ENCODE measurements at regions not wholly inside any gene's neighbourhood (a gene's known extent, or its start where the extent isn't known, plus 50 kb on each side); places are given as distances from the start of the nearest gene placed in this dataset.

GRCh38 chr3:99365979-99366378 is 272.4 kb upstream of the COL8A1 start:
- H3K4me3 ChIP-seq (ENCODE audit: low read depth, low read length) = no peak overlapping the region
- DNase-seq (ENCODE audit: low read depth) = no peak
- no peaks in the 10 kb centered on the region for H3K36me3 ChIP-seq (ENCODE audit: control insufficient read depth, insufficient read depth, low read length)
- FAIRE-seq = no peak
- TF ChIP-seq, protein P1, sequence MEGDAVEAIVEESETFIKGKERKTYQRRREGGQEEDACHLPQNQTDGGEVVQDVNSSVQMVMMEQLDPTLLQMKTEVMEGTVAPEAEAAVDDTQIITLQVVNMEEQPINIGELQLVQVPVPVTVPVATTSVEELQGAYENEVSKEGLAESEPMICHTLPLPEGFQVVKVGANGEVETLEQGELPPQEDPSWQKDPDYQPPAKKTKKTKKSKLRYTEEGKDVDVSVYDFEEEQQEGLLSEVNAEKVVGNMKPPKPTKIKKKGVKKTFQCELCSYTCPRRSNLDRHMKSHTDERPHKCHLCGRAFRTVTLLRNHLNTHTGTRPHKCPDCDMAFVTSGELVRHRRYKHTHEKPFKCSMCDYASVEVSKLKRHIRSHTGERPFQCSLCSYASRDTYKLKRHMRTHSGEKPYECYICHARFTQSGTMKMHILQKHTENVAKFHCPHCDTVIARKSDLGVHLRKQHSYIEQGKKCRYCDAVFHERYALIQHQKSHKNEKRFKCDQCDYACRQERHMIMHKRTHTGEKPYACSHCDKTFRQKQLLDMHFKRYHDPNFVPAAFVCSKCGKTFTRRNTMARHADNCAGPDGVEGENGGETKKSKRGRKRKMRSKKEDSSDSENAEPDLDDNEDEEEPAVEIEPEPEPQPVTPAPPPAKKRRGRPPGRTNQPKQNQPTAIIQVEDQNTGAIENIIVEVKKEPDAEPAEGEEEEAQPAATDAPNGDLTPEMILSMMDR (IDR thresholded peaks at IDR 0.05; ENCODE audit: insufficient read depth, low read length, severe bottlenecking) = no peak
- H3K27me3 ChIP-seq (ENCODE audit: control insufficient read depth, insufficient read depth, low read length) = peaks cover 2% of the 10 kb centered on the region

DNA sequence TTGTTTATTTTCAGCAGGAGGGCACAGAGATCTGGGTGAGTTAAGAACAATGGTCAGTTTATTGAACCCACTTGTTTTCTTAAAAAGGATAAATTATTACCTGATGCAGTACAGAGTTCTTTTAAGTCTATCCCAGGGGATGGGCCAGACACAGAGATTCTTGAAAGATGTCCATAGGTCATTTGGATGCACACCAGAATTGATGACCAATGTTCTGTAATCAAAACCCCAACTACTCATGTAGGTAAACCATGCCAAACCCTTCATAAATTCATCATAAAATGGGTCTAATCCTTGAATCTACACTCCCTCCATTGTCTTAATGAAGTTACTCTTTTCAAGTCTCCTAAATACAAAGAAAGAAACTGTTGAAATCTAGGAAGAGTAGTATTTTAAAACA is 273.0 kb upstream of the COL8A1 start:
- Histone ChIP-seq H3K4me3 (ENCODE audit: low read depth, low read length) (no peak overlapping the region), H3K36me3 (ENCODE audit: control insufficient read depth, insufficient read depth, low read length) (no peaks in the 10 kb centered on the region), H3K27me3 (ENCODE audit: control insufficient read depth, insufficient read depth, low read length) (peaks cover 2% of the 10 kb centered on the region)
- no peak for DNase-seq (ENCODE audit: low read depth)
- TF ChIP-seq, protein P1 (IDR thresholded peaks at IDR 0.05; ENCODE audit: insufficient read depth, low read length, severe bottlenecking) = no peak
- FAIRE-seq = no peak

GRCh38 chr3:99357131-99357530 is 281.3 kb upstream of the COL8A1 start:
- DNase-seq (ENCODE audit: low read depth) (no peak), FAIRE-seq (no peak)
- Histone ChIP-seq H3K36me3 (ENCODE audit: control insufficient read depth, insufficient read depth, low read length) (no peaks in the 10 kb centered on the region), H3K27me3 (ENCODE audit: control insufficient read depth, insufficient read depth, low read length) (no peaks in the 10 kb centered on the region), H3K4me3 (ENCODE audit: low read depth, low read length) (no peak overlapping the region)
- TF ChIP-seq, protein P1 (IDR thresholded peaks at IDR 0.05; ENCODE audit: insufficient read depth, low read length, severe bottlenecking) = no peak

GRCh38 chr3:99356696-99357095 is 281.7 kb upstream of the COL8A1 start:
- DNase-seq (ENCODE audit: low read depth) = no peak
- Histone ChIP-seq H3K27me3 (ENCODE audit: control insufficient read depth, insufficient read depth, low read length) (no peaks in the 10 kb centered on the region), H3K36me3 (ENCODE audit: control insufficient read depth, insufficient read depth, low read length) (no peaks in the 10 kb centered on the region), H3K4me3 (ENCODE audit: low read depth, low read length) (no peak overlapping the region)
- TF ChIP-seq, protein P1 (IDR thresholded peaks at IDR 0.05; ENCODE audit: insufficient read depth, low read length, severe bottlenecking) = no peak
- no peak for FAIRE-seq

GRCh38 chr3:99355465-99355864 is 282.9 kb upstream of the COL8A1 start:
- TF ChIP-seq, protein P1 (IDR thresholded peaks at IDR 0.05; ENCODE audit: insufficient read depth, low read length, severe bottlenecking) = no peak
- no peak for FAIRE-seq
- no peak for DNase-seq (ENCODE audit: low read depth)
- H3K27me3 ChIP-seq (ENCODE audit: control insufficient read depth, insufficient read depth, low read length) = no peaks in the 10 kb centered on the region
- no peak overlapping the region for H3K4me3 ChIP-seq (ENCODE audit: low read depth, low read length)
- H3K36me3 ChIP-seq (ENCODE audit: control insufficient read depth, insufficient read depth, low read length) = no peaks in the 10 kb centered on the region

GRCh38 chr3:99352811-99353210 is 285.6 kb upstream of the COL8A1 start:
- no peak for DNase-seq (ENCODE audit: low read depth)
- no peak for FAIRE-seq
- TF ChIP-seq, protein P1 (IDR thresholded peaks at IDR 0.05; ENCODE audit: insufficient read depth, low read length, severe bottlenecking) = no peak

More at GRCh38 chr3:99352811-99353210, 285.6 kb upstream of the COL8A1 start:
- Histone ChIP-seq H3K36me3 (ENCODE audit: control insufficient read depth, insufficient read depth, low read length) (no peaks in the 10 kb centered on the region), H3K27me3 (ENCODE audit: control insufficient read depth, insufficient read depth, low read length) (no peaks in the 10 kb centered on the region), H3K4me3 (ENCODE audit: low read depth, low read length) (no peak overlapping the region)

All from bronchial epithelial cell (primary cell).